OCI-LY7 (cell line): ENCODE measurements at regions not wholly inside any gene's neighbourhood (a gene's known extent, or its start where the extent isn't known, plus 50 kb on each side); places are given as distances from the start of the nearest gene placed in this dataset.
"Not testable (repeated sequence)": the region's sequence is repeated elsewhere in the genome, so short reads cannot be mapped to it uniquely, and the experiment has no call there.

Experiments
- BruUV-seq: library from RNA; stranded (reverse); fragments of 400-500 nt; replicated peaks from 2 replicates; lab custom pipeline; 2021; lab: Mats Ljungman, UMichigan
- CTCF ChIA-PET: fragments of 300-600 bp; sonication (Branson Sonifier 250); formaldehyde crosslinking; loops from one replicate; lab custom pipeline; 2022; ENCODE audit warnings: antibody characterized with exemption; ENCODE audit not compliant: unreplicated experiment; lab: Charles Lee
- POLR2A ChIA-PET: fragments of 300-600 bp; sonication (Branson Sonifier 250); formaldehyde crosslinking; loops from one replicate; lab custom pipeline; 2022; ENCODE audit warnings: antibody characterized with exemption; lab: Charles Lee
- DNase-seq: peaks from one replicate; pipeline ENCODE4 v3.0.0-alpha.2; 2015; ENCODE audit warnings: low spot score
- H2AFZ ChIP-seq: fragments of 200-600 bp; sonication (generic), shearing (Covaris generic); 2 replicates; pipeline ENCODE4 v1.6.1; 2014; ENCODE audit warnings: mild to moderate bottlenecking, antibody characterized with exemption, low read length, moderate library complexity
- H3K27ac ChIP-seq: fragments of 200-600 bp; sonication (generic); 2 replicates; pipeline ENCODE4 v1.5.1; 2014; ENCODE audit warnings: mixed run types, low read depth, mild to moderate bottlenecking, moderate library complexity, low read length, inconsistent platforms; ENCODE audit not compliant: poor library complexity, severe bottlenecking
- H3K36me3 ChIP-seq: fragments of 200-600 bp; sonication (generic); 2 replicates; pipeline ENCODE4 v1.6.1; 2014; ENCODE audit warnings: mild to moderate bottlenecking, antibody characterized with exemption, low read length, moderate library complexity, mixed read lengths; ENCODE audit not compliant: insufficient read depth
- H3K4me1 ChIP-seq: fragments of 200-600 bp; sonication (generic); 2 replicates; pipeline ENCODE4 v1.5.1; 2014; ENCODE audit warnings: mild to moderate bottlenecking, low read length; ENCODE audit not compliant: insufficient read depth, poor library complexity, severe bottlenecking
- H3K4me2 ChIP-seq: fragments of 200-600 bp; sonication (generic); 2 replicates; pipeline ENCODE4 v1.6.1; 2014; ENCODE audit warnings: mild to moderate bottlenecking, low read length
- H3K4me3 ChIP-seq: fragments of 200-600 bp; sonication (generic); 2 replicates; pipeline ENCODE4 v1.5.1; 2014; ENCODE audit warnings: mild to moderate bottlenecking, low read depth, low read length; ENCODE audit not compliant: poor library complexity, severe bottlenecking
- H3K79me2 ChIP-seq: fragments of 200-600 bp; sonication (generic); 2 replicates; pipeline ENCODE4 v1.6.1; 2016; ENCODE audit warnings: low read depth, mild to moderate bottlenecking, low read length, moderate library complexity, mixed read lengths; ENCODE audit not compliant: insufficient read depth
- H3K9me2 ChIP-seq: fragments of 200-600 bp; sonication (generic); 2 replicates; pipeline ENCODE4 v1.6.1; 2016; ENCODE audit warnings: mild to moderate bottlenecking, low read length, mixed read lengths; ENCODE audit not compliant: insufficient read depth
- H3K9me3 ChIP-seq: fragments of 200-600 bp; sonication (generic); 2 replicates; pipeline ENCODE4 v1.6.1; 2014; ENCODE audit warnings: mild to moderate bottlenecking, mixed run types, low read length, mixed read lengths
- H4K20me1 ChIP-seq: fragments of 200-600 bp; sonication (generic); 2 replicates; pipeline ENCODE4 v1.6.1; 2014; ENCODE audit warnings: mild to moderate bottlenecking, antibody characterized with exemption, low read length, moderate library complexity, mixed read lengths; ENCODE audit not compliant: insufficient read depth
- EZH2phosphoT487 ChIP-seq: fragments of 200-600 bp; sonication (generic); IDR thresholded peaks from 2 replicates; pipeline ENCODE4 v1.6.1; 2018; ENCODE audit warnings: low read depth, borderline replicate concordance, mild to moderate bottlenecking, mixed run types, antibody characterized with exemption, low read length, moderate library complexity, mixed read lengths
- intact Hi-C: fragments of 100-400 bp; cut with micrococcal nuclease; formaldehyde crosslinking; loops from one replicate; pipeline ENCODE4 v1.10.0; 2022; ENCODE audit not compliant: unreplicated experiment
- TF ChIP-seq, protein P1 (sequence below): fragments of 200-600 bp; sonication (generic); conservative IDR thresholded peaks from 2 replicates; pipeline ENCODE4 v1.5.1; 2014; ENCODE audit warnings: mild to moderate bottlenecking, antibody characterized with exemption, low read length, moderate library complexity, mixed read lengths

- intact Hi-C loops, result no loop called here
- H4K20me1 ChIP-seq, result no peaks in the 10 kb centered on the region
- POLR2A ChIA-PET, result no interaction called here
- no peak for DNase-seq
- H3K27ac ChIP-seq, result peak overlapping the region; percentile 95
- TF ChIP-seq EZH2phosphoT487, result no peak
- TF ChIP-seq, protein P1, sequence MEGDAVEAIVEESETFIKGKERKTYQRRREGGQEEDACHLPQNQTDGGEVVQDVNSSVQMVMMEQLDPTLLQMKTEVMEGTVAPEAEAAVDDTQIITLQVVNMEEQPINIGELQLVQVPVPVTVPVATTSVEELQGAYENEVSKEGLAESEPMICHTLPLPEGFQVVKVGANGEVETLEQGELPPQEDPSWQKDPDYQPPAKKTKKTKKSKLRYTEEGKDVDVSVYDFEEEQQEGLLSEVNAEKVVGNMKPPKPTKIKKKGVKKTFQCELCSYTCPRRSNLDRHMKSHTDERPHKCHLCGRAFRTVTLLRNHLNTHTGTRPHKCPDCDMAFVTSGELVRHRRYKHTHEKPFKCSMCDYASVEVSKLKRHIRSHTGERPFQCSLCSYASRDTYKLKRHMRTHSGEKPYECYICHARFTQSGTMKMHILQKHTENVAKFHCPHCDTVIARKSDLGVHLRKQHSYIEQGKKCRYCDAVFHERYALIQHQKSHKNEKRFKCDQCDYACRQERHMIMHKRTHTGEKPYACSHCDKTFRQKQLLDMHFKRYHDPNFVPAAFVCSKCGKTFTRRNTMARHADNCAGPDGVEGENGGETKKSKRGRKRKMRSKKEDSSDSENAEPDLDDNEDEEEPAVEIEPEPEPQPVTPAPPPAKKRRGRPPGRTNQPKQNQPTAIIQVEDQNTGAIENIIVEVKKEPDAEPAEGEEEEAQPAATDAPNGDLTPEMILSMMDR, result no peak
- H3K36me3 ChIP-seq, result peaks cover 12% of the 10 kb centered on the region
- H2AFZ ChIP-seq, result no peak overlapping the region
- H3K4me2 ChIP-seq, result peak overlapping the region; percentile 90
- no peaks in the 10 kb centered on the region for H3K9me3 ChIP-seq
- CTCF ChIA-PET, result interaction anchor here (1.0 kb wide), 1 partner anchor 36 kb away, joined by 3 read pairs; no protein-coding TSS in a partner anchor
- peaks cover 42% of the 10 kb centered on the region for H3K4me1 ChIP-seq
- BruUV-seq, result no TSS peak
- H3K4me3 ChIP-seq, result peak overlapping the region; percentile 15
- H3K79me2 ChIP-seq, result peaks cover 34% of the 10 kb centered on the region
- H3K9me2 ChIP-seq, result no peaks in the 10 kb centered on the region
Observed at GRCh38 chr22:22193923-22194322, 50.7 kb upstream of the VPREB1 start.

GRCh38 chr22:22193462-22193861 lies 51.1 kb upstream of the VPREB1 start:
- H3K9me2 ChIP-seq, H3K9me3 ChIP-seq, H3K4me2 ChIP-seq, H4K20me1 ChIP-seq, BruUV-seq, DNase-seq, H3K27ac ChIP-seq, H2AFZ ChIP-seq, intact Hi-C loops, H3K4me3 ChIP-seq, POLR2A ChIA-PET: not testable (repeated sequence)
- CTCF ChIA-PET, result interaction anchor here (1.0 kb wide), 1 partner anchor 36 kb away, joined by 3 read pairs; no protein-coding TSS in a partner anchor
- Histone ChIP-seq H3K79me2 (peaks cover 34% of the 10 kb centered on the region), H3K36me3 (peaks cover 12% of the 10 kb centered on the region), H3K4me1 (peaks cover 38% of the 10 kb centered on the region)

GRCh38 chr22:22193006-22193405 lies 51.6 kb upstream of the VPREB1 start:
- peaks cover 34% of the 10 kb centered on the region for H3K79me2 ChIP-seq
- CTCF ChIA-PET, POLR2A ChIA-PET, H3K4me3 ChIP-seq, H4K20me1 ChIP-seq, H3K9me3 ChIP-seq, H2AFZ ChIP-seq, H3K4me2 ChIP-seq, BruUV-seq, H3K27ac ChIP-seq, DNase-seq, H3K9me2 ChIP-seq, intact Hi-C loops: not testable (repeated sequence)
- peaks cover 33% of the 10 kb centered on the region for H3K4me1 ChIP-seq
- H3K36me3 ChIP-seq, result peaks cover 12% of the 10 kb centered on the region

- POLR2A ChIA-PET, result interaction anchor here (0.6 to 1.5 kb wide), 2 partner anchors 9 to 180 kb away, joined by 3 read pairs; no protein-coding TSS in a partner anchor
- H3K9me2 ChIP-seq, CTCF ChIA-PET, H3K4me3 ChIP-seq, H3K9me3 ChIP-seq, H3K36me3 ChIP-seq, H2AFZ ChIP-seq, H3K79me2 ChIP-seq, H4K20me1 ChIP-seq, H3K4me2 ChIP-seq, BruUV-seq, DNase-seq, intact Hi-C loops, H3K27ac ChIP-seq: not testable (repeated sequence)
- peaks cover 17% of the 10 kb centered on the region for H3K4me1 ChIP-seq
Observed at GRCh38 chr22:22189796-22190195, 54.8 kb upstream of the VPREB1 start.

GRCh38 chr22:22187863-22188262 lies 56.7 kb upstream of the VPREB1 start:
- H2AFZ ChIP-seq, H4K20me1 ChIP-seq, CTCF ChIA-PET, H3K4me3 ChIP-seq, DNase-seq, H3K36me3 ChIP-seq, H3K4me1 ChIP-seq, H3K9me2 ChIP-seq, POLR2A ChIA-PET, intact Hi-C loops, H3K79me2 ChIP-seq, H3K27ac ChIP-seq, H3K9me3 ChIP-seq, H3K4me2 ChIP-seq, BruUV-seq: not testable (repeated sequence)
